Sigmoid colon (tissue), 6 donors: ENCODE measurements at regions not wholly inside any gene's neighbourhood (a gene's known extent, or its start where the extent isn't known, plus 50 kb on each side); places are given as distances from the start of the nearest gene placed in this dataset.

Experiments used
- DNase-seq: peaks from one replicate; pipeline ENCODE4 v3.0.0-alpha.2; 2019
- H3K27ac ChIP-seq, 4 donors: fragments of 200-600 bp; sonication (generic); one replicate each; pipeline ENCODE4 v1.5.1; 2016 to 2019; ENCODE audit warnings: mild to moderate bottlenecking in 1 of 4
- H3K27me3 ChIP-seq, 3 donors: fragments of 200-600 bp; sonication (generic); one replicate each; pipeline ENCODE4 v1.5.1; 2019; ENCODE audit warnings: mild to moderate bottlenecking in 1 of 3
- H3K36me3 ChIP-seq, 4 donors: fragments of 200-600 bp; sonication (generic); one replicate each; pipeline ENCODE4 v1.5.1; 2016 to 2019
- H3K4me1 ChIP-seq, 4 donors: fragments of 200-600 bp; sonication (generic); one replicate each; pipeline ENCODE4 v1.5.1; 2017 to 2019
- H3K4me3 ChIP-seq, 4 donors: fragments of 200-600 bp; sonication (generic); one replicate each; pipeline ENCODE4 v1.5.1; 2017 to 2019; ENCODE audit warnings: mild to moderate bottlenecking in 2 of 4, moderate library complexity in 1 of 4
- H3K9me3 ChIP-seq, 4 donors: fragments of 200-600 bp in 3 of 4; sonication (generic) in 3 of 4; one replicate each; pipeline versions ENCODE4 v1.5.1 to v1.6.1; 2013 to 2019
- EP300 ChIP-seq, 4 donors: sonication (generic); formaldehyde crosslinking; IDR thresholded peaks; one replicate each; pipeline ENCODE4 v1.6.1; 2017; ENCODE audit warnings: antibody characterized with exemption in 4 of 4
- POLR2A ChIP-seq, 2 donors: fragments of 450-650 bp; IDR thresholded peaks; one replicate each; pipeline ENCODE4 v1.6.1; 2016; ENCODE audit warnings: antibody characterized with exemption in 2 of 2, mild to moderate bottlenecking in 2 of 2, moderate library complexity in 2 of 2
- POLR2AphosphoS5 ChIP-seq, 4 donors: sonication (generic); formaldehyde crosslinking; IDR thresholded peaks; one replicate each; pipeline ENCODE4 v1.6.1; 2017; ENCODE audit warnings: antibody characterized with exemption in 4 of 4
- WGBS, 2 donors: extraction: QIAGEN DNeasy Blood & Tissue Kit; methylation state at CpG; one replicate each; pipeline ENCODE4 v1.1.7; 2013; 5-methylcytosine and 5-hydroxymethylcytosine counted together
- intact Hi-C: fragments of 100-400 bp; cut with DNase I; formaldehyde crosslinking; loops from one replicate; pipeline ENCODE4 v1.15.1; 2023
- TF ChIP-seq, protein P1 (sequence below), 4 experiments: fragments of 450-650 bp in 3 of 4; fragments of 200-600 bp in 1 of 4; IDR thresholded peaks; one replicate each; pipeline ENCODE4 v1.5.1; 2016 to 2019; ENCODE audit warnings: antibody characterized with exemption in 4 of 4, mild to moderate bottlenecking in 3 of 4, moderate library complexity in 2 of 4
- donor health status: healthy with polysubstance abuse.
- donor health status: healthy.

DNA sequence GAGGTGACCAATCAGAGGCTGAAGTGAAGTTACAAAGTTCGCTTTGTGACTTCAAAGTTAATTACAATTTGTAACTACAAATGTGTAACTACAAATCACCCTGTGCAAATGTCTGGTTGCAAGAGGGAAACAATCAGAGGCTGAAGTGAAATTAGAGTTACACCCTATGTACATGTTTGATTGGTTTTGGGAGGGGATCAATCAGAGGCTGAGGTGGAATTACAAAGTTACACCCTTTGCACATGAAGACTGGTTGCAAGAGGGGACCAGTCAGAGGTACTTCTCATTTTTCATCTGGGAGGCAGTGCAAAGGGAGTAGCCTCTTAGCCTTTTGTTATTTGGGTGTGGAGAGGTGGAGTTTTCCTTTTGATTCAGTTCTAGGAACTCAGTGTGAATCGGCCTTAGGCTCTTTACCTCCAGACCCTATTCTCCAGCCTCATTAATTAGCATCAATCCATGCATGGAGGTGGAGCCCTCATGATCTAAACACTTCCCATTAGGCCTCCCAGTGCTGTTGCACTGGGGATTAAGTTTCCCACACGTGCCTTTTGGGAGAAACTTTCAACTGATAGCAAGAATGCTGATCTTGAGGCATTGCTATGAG, 291.3 kb upstream of the MTNR1B start:
- no peak for DNase-seq
- H3K36me3 ChIP-seq = no peaks in the 10 kb centered on the region
- no peak overlapping the region for H3K27ac ChIP-seq
- H3K4me1 ChIP-seq = no peaks in the 10 kb centered on the region
- intact Hi-C loops = no loop called here
- no peak overlapping the region for H3K4me3 ChIP-seq
- TF ChIP-seq, protein P1, sequence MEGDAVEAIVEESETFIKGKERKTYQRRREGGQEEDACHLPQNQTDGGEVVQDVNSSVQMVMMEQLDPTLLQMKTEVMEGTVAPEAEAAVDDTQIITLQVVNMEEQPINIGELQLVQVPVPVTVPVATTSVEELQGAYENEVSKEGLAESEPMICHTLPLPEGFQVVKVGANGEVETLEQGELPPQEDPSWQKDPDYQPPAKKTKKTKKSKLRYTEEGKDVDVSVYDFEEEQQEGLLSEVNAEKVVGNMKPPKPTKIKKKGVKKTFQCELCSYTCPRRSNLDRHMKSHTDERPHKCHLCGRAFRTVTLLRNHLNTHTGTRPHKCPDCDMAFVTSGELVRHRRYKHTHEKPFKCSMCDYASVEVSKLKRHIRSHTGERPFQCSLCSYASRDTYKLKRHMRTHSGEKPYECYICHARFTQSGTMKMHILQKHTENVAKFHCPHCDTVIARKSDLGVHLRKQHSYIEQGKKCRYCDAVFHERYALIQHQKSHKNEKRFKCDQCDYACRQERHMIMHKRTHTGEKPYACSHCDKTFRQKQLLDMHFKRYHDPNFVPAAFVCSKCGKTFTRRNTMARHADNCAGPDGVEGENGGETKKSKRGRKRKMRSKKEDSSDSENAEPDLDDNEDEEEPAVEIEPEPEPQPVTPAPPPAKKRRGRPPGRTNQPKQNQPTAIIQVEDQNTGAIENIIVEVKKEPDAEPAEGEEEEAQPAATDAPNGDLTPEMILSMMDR (IDR thresholded peaks at IDR 0.05) = no peak
- TF ChIP-seq EP300 (IDR thresholded peaks at IDR 0.05) = no peak
- no peak for TF ChIP-seq POLR2AphosphoS5 (IDR thresholded peaks at IDR 0.05)
- no peak for TF ChIP-seq POLR2A (IDR thresholded peaks at IDR 0.05)
- H3K27me3 ChIP-seq = no peaks in the 10 kb centered on the region
- WGBS, 2 donors = 41 to 53% methylated on average over 3 of the region's 3 CpGs
- no peaks in the 10 kb centered on the region for H3K9me3 ChIP-seq

GRCh38 chr11:92681586-92681985, 287.9 kb upstream of the MTNR1B start:
- DNase-seq = no peak
- no peak overlapping the region for H3K4me3 ChIP-seq
- TF ChIP-seq POLR2AphosphoS5 (IDR thresholded peaks at IDR 0.05) (no peak), EP300 (IDR thresholded peaks at IDR 0.05) (no peak), POLR2A (IDR thresholded peaks at IDR 0.05) (no peak)
- no peaks in the 10 kb centered on the region for H3K36me3 ChIP-seq
- WGBS, 2 donors = 31 to 67% methylated on average over 1 of the region's 1 CpG
- no peaks in the 10 kb centered on the region for H3K27me3 ChIP-seq
- H3K27ac ChIP-seq = no peak overlapping the region
- no peaks in the 10 kb centered on the region for H3K9me3 ChIP-seq
- no peaks in the 10 kb centered on the region for H3K4me1 ChIP-seq
- intact Hi-C loops = no loop called here

- no peak overlapping the region for H3K27ac ChIP-seq
- intact Hi-C loops = no loop called here
- TF ChIP-seq POLR2A (IDR thresholded peaks at IDR 0.05) = no peak
- DNase-seq = no peak
- 92 to 95% methylated on average over 4 of the region's 4 CpGs for WGBS, 2 donors
- no peaks in the 10 kb centered on the region for H3K27me3 ChIP-seq
- no peaks in the 10 kb centered on the region for H3K9me3 ChIP-seq
- no peaks in the 10 kb centered on the region for H3K4me1 ChIP-seq
- H3K4me3 ChIP-seq = no peak overlapping the region
- H3K36me3 ChIP-seq = no peaks in the 10 kb centered on the region
These were observed 287.3 kb upstream of the MTNR1B start for GRCh38 chr11:92682136-92682535.

GRCh38 chr11:92682952-92683351, 286.5 kb upstream of the MTNR1B start:
- H3K9me3 ChIP-seq = no peaks in the 10 kb centered on the region
- TF ChIP-seq, protein P1 (IDR thresholded peaks at IDR 0.05) = no peak
- TF ChIP-seq POLR2AphosphoS5 (IDR thresholded peaks at IDR 0.05) (no peak), POLR2A (IDR thresholded peaks at IDR 0.05) (no peak), EP300 (IDR thresholded peaks at IDR 0.05) (no peak)
- no peak overlapping the region for H3K4me3 ChIP-seq
- H3K27ac ChIP-seq = no peak overlapping the region
- DNase-seq = no peak
- H3K36me3 ChIP-seq = no peaks in the 10 kb centered on the region
- no peaks in the 10 kb centered on the region for H3K4me1 ChIP-seq
- WGBS, 2 donors = 95 to 96% methylated on average over 1 of the region's 1 CpG
- H3K27me3 ChIP-seq = no peaks in the 10 kb centered on the region
- intact Hi-C loops = no loop called here

GRCh38 chr11:92685049-92685448, 284.4 kb upstream of the MTNR1B start:
- no peaks in the 10 kb centered on the region for H3K27me3 ChIP-seq
- 92 to 94% methylated on average over 2 of the region's 2 CpGs for whole genome bisulfite sequencing, 2 donors
- H3K4me1 ChIP-seq = no peaks in the 10 kb centered on the region
- H3K4me3 ChIP-seq = no peak overlapping the region
- no peaks in the 10 kb centered on the region for H3K9me3 ChIP-seq
- intact Hi-C loops = no loop called here
- DNase-seq = no peak
- TF ChIP-seq EP300 (IDR thresholded peaks at IDR 0.05) (no peak), POLR2A (IDR thresholded peaks at IDR 0.05) (no peak), POLR2AphosphoS5 (IDR thresholded peaks at IDR 0.05) (no peak)
- TF ChIP-seq, protein P1 (IDR thresholded peaks at IDR 0.05) = no peak
- H3K27ac ChIP-seq = no peak overlapping the region
- H3K36me3 ChIP-seq = no peaks in the 10 kb centered on the region

GRCh38 chr11:92687724-92688123, 281.7 kb upstream of the MTNR1B start:
- Histone ChIP-seq H3K9me3 (no peaks in the 10 kb centered on the region), H3K4me1 (no peaks in the 10 kb centered on the region), H3K36me3 (no peaks in the 10 kb centered on the region), H3K27ac (no peak overlapping the region), H3K27me3 (no peaks in the 10 kb centered on the region), H3K4me3 (no peak overlapping the region)
- intact Hi-C loops = no loop called here
- TF ChIP-seq, protein P1 (IDR thresholded peaks at IDR 0.05) = no peak
- TF ChIP-seq EP300 (IDR thresholded peaks at IDR 0.05) = no peak
- no peak for TF ChIP-seq POLR2AphosphoS5 (IDR thresholded peaks at IDR 0.05)
- TF ChIP-seq POLR2A (IDR thresholded peaks at IDR 0.05) = no peak
- DNase-seq = no peak
- 87 to 88% methylated on average over 4 of the region's 4 CpGs for WGBS, 2 donors
